Psoas muscle (tissue), 7 donors: ENCODE measurements at regions not wholly inside any gene's neighbourhood (a gene's known extent, or its start where the extent isn't known, plus 50 kb on each side); places are given as distances from the start of the nearest gene placed in this dataset.

Source experiments
- ATAC-seq, 4 donors: fragments of 200-7000 bp; cut with Tn5 transposase; one replicate each; pipeline ENCODE4 v1.9.1; 2020; ENCODE audit warnings: moderate library complexity in 3 of 4, mild to moderate bottlenecking in 2 of 4
- DNase-seq, 2 donors: peaks; one replicate each; pipeline ENCODE4 v3.0.0-alpha.2; 2020
- H3K27ac ChIP-seq: fragments of 200-600 bp; one replicate; pipeline ENCODE4 v1.8.0; 2022
- H3K27me3 ChIP-seq, 3 donors: fragments of 200-600 bp in 1 of 3; one replicate each; pipeline versions ENCODE4 v1.6.1 to v1.8.0; 2013 to 2022; ENCODE audit warnings: low read length in 2 of 3, mild to moderate bottlenecking in 2 of 3, moderate library complexity in 1 of 3; ENCODE audit not compliant: insufficient read depth in 3 of 3
- H3K36me3 ChIP-seq, 2 donors: fragments of 200-600 bp in 1 of 2; one replicate each; pipeline versions ENCODE4 v1.6.1 to v1.8.0; 2013 to 2022; ENCODE audit warnings: low read depth in 1 of 2, mild to moderate bottlenecking in 1 of 2, moderate library complexity in 1 of 2; ENCODE audit not compliant: insufficient read depth in 1 of 2
- H3K4me1 ChIP-seq: fragments of 200-600 bp; one replicate; pipeline ENCODE4 v1.8.0; 2022
- H3K4me3 ChIP-seq: fragments of 200-600 bp; one replicate; pipeline ENCODE4 v1.8.0; 2022; ENCODE audit warnings: mild to moderate bottlenecking
- H3K9me3 ChIP-seq: fragments of 200-600 bp; one replicate; pipeline ENCODE4 v1.8.0; 2022
- WGBS, 3 donors: extraction: QIAGEN DNeasy Blood & Tissue Kit; methylation state at CpG; one replicate each; pipeline versions ENCODE4 v1.1.6 to v1.1.7; 2013; 5-methylcytosine and 5-hydroxymethylcytosine counted together
- intact Hi-C, 2 donors: fragments of 100-400 bp; cut with DNase I; formaldehyde crosslinking; loops; one replicate each; pipeline versions ENCODE4 v1.11.0 to v1.14.2; 2022
- TF ChIP-seq, protein P1 (sequence below): fragments of 200-600 bp; IDR thresholded peaks from one replicate; pipeline ENCODE4 v1.8.0; 2022; ENCODE audit warnings: antibody characterized with exemption
- donor health status: healthy with polysubstance abuse.
- donor health status: DM: no; HTN: no; CAD: no; lungs with moderate emphysema.
- donor health status: Bipolar disorder and iron deficiency.
- donor health status: healthy.
- donor health status: DM: yes; HTN: yes; CAD: no.
- donor health status: DM: no; HTN: no; CAD: no.
- donor health status: DM: yes; HTN: yes; CAD: no.

DNA sequence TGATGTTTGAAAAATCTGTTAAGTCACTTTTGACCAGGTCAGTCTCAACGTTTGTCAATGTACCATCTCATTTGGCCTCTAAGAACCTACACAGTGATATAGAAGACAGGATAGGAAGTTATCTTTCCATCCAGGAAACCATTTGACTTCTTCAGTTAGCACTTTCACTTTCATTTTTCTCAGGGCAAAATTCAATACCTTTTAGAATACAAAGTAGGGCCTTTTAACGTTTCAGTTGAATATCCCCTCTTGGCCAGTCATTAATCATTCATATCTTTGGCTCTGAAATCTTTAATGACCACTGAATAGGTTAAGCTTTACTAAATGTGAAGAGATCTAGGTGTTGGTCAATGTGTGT lies 101.1 kb upstream of the GNAQ start:
- no peaks in the 10 kb centered on the region for H3K27me3 ChIP-seq
- intact Hi-C loops: no loop called here
- no peak overlapping the region for H3K27ac ChIP-seq
- H3K36me3 ChIP-seq: no peaks in the 10 kb centered on the region
- WGBS, 3 donors: 15 to 23% (median 16%) methylated on average over 2 of the region's 2 CpGs
- no peaks in the 10 kb centered on the region for H3K4me1 ChIP-seq
- H3K9me3 ChIP-seq: no peaks in the 10 kb centered on the region
- TF ChIP-seq, protein P1, sequence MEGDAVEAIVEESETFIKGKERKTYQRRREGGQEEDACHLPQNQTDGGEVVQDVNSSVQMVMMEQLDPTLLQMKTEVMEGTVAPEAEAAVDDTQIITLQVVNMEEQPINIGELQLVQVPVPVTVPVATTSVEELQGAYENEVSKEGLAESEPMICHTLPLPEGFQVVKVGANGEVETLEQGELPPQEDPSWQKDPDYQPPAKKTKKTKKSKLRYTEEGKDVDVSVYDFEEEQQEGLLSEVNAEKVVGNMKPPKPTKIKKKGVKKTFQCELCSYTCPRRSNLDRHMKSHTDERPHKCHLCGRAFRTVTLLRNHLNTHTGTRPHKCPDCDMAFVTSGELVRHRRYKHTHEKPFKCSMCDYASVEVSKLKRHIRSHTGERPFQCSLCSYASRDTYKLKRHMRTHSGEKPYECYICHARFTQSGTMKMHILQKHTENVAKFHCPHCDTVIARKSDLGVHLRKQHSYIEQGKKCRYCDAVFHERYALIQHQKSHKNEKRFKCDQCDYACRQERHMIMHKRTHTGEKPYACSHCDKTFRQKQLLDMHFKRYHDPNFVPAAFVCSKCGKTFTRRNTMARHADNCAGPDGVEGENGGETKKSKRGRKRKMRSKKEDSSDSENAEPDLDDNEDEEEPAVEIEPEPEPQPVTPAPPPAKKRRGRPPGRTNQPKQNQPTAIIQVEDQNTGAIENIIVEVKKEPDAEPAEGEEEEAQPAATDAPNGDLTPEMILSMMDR: no peak
- H3K4me3 ChIP-seq: no peak overlapping the region
- ATAC-seq: no peak
- DNase-seq: no peak

DNA sequence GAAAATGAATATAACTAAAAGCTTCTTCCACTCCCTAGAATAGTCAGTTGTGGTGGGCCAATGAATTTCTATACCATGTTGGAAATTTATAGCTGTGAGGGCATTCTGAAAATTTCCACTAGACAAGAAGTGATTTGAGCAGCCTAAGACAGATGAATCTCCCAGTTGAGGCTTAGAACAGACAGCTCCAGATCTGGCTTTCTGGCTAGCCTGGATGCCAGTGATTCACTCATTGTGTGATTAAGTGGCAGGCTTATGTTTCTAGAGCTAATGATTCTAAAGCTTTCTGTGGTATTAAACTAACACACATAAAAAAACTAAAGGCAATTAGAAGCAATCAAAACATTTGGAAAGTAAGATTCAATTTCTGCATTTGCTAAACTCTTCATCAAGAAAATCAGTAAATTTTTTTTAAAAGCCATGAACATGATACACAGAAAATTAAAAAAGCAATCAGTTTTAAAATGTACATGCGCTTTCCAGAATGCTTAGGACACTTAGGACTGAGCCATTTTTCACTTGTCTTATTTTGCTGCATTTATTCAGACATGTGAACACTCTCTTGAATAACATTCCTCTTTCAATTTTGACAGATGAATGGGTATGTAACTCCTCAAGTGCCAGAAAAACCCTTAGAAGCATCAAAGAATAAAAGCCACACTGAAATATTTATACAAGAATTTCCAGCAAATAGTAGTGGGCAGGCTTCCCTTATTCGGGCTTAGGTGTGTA lies 100.5 kb upstream of the GNAQ start:
- ATAC-seq: no peak
- DNase-seq: no peak
- intact Hi-C loops: no loop called here
- Histone ChIP-seq H3K36me3 (no peaks in the 10 kb centered on the region), H3K4me3 (no peak overlapping the region), H3K27me3 (no peaks in the 10 kb centered on the region), H3K4me1 (no peaks in the 10 kb centered on the region), H3K9me3 (no peaks in the 10 kb centered on the region), H3K27ac (no peak overlapping the region)
- TF ChIP-seq, protein P1: no peak
- 83 to 88% (median 83%) methylated on average over 2 of the region's 2 CpGs for WGBS, 3 donors

DNA sequence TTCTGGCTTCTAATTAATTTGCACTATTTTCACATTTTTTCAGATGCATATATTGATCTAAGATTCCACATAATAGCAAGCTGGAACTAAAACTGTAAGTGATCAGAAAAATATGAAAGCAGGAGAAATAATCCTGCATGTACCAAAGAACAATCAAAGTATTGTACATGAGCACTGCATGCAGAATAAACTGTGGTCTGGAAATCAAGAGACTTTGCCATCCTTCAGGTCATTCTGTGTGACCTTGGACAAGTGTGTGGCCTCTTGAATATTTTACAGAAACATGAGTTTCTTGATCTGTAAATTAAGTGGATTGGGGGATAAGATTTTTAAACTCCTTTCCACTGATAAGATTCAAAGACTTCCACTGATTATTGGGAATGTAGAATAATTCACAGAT lies 99.2 kb upstream of the GNAQ start:
- TF ChIP-seq, protein P1: no peak
- no peak for DNase-seq
- intact Hi-C loops: no loop called here
- H3K27me3 ChIP-seq: no peaks in the 10 kb centered on the region
- no peak overlapping the region for H3K27ac ChIP-seq
- no peaks in the 10 kb centered on the region for H3K9me3 ChIP-seq
- H3K36me3 ChIP-seq: no peaks in the 10 kb centered on the region
- no peak for ATAC-seq
- no peak overlapping the region for H3K4me3 ChIP-seq
- H3K4me1 ChIP-seq: no peaks in the 10 kb centered on the region

DNA sequence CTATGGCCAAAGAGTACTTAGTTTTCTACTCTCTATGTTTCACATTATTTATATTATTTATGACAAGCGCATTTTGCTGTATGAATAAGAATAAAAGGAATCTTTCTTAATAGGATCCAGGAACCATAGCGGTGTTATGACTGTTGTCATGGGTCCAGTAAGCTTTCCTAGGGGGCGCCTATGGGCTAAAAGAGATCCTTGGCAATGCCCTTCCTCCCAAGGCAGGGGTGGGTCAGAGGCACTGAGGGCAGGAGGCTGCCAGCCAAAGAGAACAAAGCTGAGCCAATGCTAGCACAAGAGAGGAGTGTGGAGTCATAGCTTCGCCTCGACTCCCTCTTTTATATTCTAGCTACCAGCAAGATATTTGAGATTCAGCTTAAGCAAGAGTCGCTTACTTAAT lies 98.4 kb upstream of the GNAQ start:
- DNase-seq (no peak), ATAC-seq (no peak)
- intact Hi-C loops: no loop called here
- H3K4me1 ChIP-seq: no peaks in the 10 kb centered on the region
- H3K9me3 ChIP-seq: no peaks in the 10 kb centered on the region
- WGBS, 3 donors: 62 to 70% (median 65%) methylated on average over 6 of the region's 6 CpGs
- H3K27ac ChIP-seq: no peak overlapping the region
- TF ChIP-seq, protein P1: no peak
- no peaks in the 10 kb centered on the region for H3K27me3 ChIP-seq
- no peak overlapping the region for H3K4me3 ChIP-seq
- no peaks in the 10 kb centered on the region for H3K36me3 ChIP-seq
